Erythroblast (primary cell): ENCODE measurements at regions not wholly inside any gene's neighbourhood (a gene's known extent, or its start where the extent isn't known, plus 50 kb on each side); places are given as distances from the start of the nearest gene placed in this dataset.
"Not testable (repeated sequence)": the region's sequence is repeated elsewhere in the genome, so short reads cannot be mapped to it uniquely, and the experiment has no call there.

Experiments used
- GATA1 ChIP-seq: IDR thresholded peaks from 2 replicates; pipeline ENCODE4 v1.6.1; 2011; ENCODE audit warnings: low read depth, mild to moderate bottlenecking, control low read depth, low read length, moderate library complexity
- POLR2A ChIP-seq: IDR thresholded peaks from 2 replicates; pipeline ENCODE4 v1.6.1; 2011; ENCODE audit warnings: mild to moderate bottlenecking, low read length

GRCh38 chr10:47578547-47578946 is 55.1 kb upstream of the AGAP9 start:
- TF ChIP-seq POLR2A, GATA1: not testable (repeated sequence)
